ENCODE measurements at regions not wholly inside any gene's neighbourhood (a gene's known extent, or its start where the extent isn't known, plus 50 kb on each side); places are given as distances from the start of the nearest gene placed in this dataset.

DNA sequence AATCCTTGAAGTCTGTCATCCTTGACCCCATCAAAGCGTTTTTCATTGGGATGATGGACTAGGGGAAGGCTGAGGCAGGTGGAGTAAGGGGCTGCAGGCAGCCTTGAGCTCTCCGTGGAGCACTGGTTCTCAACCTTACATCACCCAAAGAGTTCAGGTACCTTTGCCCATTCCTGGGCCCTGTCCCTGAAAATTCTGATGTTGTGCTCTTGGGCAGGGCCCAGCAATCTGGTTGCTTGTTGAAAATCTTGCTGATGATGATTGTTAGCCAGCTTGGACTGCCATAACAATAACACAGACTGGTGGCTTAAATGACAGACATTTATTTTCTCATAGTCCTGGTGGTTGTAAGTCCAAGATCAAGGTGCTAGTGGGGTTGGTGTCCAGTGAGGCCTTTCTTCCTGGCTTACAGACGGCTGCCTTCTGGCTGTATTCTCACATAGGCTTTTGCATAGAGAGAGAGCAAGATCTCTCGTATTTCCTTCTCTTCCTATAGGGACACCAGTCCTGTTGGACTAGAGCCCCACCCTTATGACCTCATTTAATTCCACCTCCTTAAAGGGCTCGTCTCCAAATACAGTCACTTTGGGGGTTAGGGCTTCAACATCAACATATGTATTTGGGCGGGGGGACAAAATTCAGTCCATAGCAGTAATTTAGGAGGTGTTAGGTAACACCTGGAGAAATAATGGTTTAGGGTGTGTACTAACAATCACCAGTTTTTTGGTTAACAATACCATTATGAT is 104.9 kb downstream of the PLEKHG1 start:
- H3K9me3 ChIP-seq (ENCODE audit: control insufficient read depth in 2 of 2, insufficient read depth in 1 of 2, low read depth in 1 of 2, low read length in 1 of 2) = no peaks in the 10 kb centered on the region
- no peaks in the 10 kb centered on the region for H3K27me3 ChIP-seq (ENCODE audit: control insufficient read depth in 1 of 2, insufficient read depth in 2 of 2, low read length in 2 of 2)
- H3K36me3 ChIP-seq (ENCODE audit: control insufficient read depth in 2 of 2, insufficient read depth in 2 of 2, low read length in 1 of 2) = peaks cover 0 to 2% of the 10 kb centered on the region in 2 donors
- no peak overlapping the region for H3K4me3 ChIP-seq (ENCODE audit: low read depth in 1 of 2, low read length in 2 of 2)
- peak overlapping the region; percentile 40 to 69 for H3K27ac ChIP-seq (ENCODE audit: low read depth in 2 of 2, low read length in 1 of 2)
- WGBS, 2 donors = 78 to 79% methylated on average over 6 of the region's 6 CpGs
- H3K4me1 ChIP-seq (ENCODE audit: control insufficient read depth in 2 of 2, insufficient read depth in 2 of 2, low read length in 1 of 2) = peaks cover 0 to 4% of the 10 kb centered on the region in 2 donors

DNA sequence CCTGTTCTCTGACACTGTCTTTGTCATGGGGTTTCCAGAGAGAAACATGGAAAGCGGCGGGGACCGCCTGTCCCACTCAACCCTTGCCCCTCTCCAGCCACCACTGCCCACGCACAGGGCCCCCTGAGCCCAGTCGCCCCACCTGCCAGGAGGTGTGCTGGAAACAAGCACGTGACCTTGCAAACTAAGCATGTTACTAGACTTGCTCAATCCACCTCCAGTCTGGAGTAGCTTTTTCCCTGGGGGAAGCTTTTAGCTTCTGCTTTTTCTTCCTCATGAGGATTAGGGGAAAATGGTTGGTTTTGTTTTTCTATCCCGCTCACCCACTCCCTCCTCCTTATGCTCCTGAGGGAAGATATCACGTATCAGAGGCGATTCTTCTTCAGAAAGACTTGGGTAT is 105.7 kb downstream of the PLEKHG1 start:
- H3K27ac ChIP-seq (ENCODE audit: low read depth in 2 of 2, low read length in 1 of 2) = peak overlapping the region in 1 of 2 donors; percentile 22
- no peaks in the 10 kb centered on the region for H3K27me3 ChIP-seq (ENCODE audit: control insufficient read depth in 1 of 2, insufficient read depth in 2 of 2, low read length in 2 of 2)
- peaks cover 0 to 2% of the 10 kb centered on the region in 2 donors for H3K36me3 ChIP-seq (ENCODE audit: control insufficient read depth in 2 of 2, insufficient read depth in 2 of 2, low read length in 1 of 2)
- H3K9me3 ChIP-seq (ENCODE audit: control insufficient read depth in 2 of 2, insufficient read depth in 1 of 2, low read depth in 1 of 2, low read length in 1 of 2) = no peaks in the 10 kb centered on the region
- H3K4me3 ChIP-seq (ENCODE audit: low read depth in 1 of 2, low read length in 2 of 2) = no peak overlapping the region
- 79 to 80% methylated on average over 9 of the region's 9 CpGs for WGBS, 2 donors
- H3K4me1 ChIP-seq (ENCODE audit: control insufficient read depth in 2 of 2, insufficient read depth in 2 of 2, low read length in 1 of 2) = peaks cover 0 to 6% of the 10 kb centered on the region in 2 donors

DNA sequence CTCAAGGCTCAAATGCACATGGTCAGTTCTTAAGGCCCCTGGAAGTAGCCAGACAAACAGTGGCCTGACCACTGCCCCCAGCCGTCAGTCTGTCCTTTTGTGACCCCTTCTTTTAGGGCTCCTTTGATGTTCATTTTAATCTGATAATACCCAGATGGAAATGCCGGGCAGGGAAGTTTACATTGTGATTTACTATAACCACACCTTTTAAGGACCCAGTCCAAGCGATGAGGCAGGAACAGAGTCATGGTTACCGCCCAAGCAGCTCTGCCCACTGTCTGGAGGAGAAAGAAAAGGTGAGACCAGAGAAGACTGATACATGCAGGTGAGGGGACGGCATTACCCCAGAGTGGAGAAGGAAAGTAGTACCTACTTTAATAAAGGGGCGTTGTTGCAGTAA is 110.6 kb downstream of the PLEKHG1 start:
- H3K4me3 ChIP-seq (ENCODE audit: low read depth in 1 of 2, low read length in 2 of 2) = no peak overlapping the region
- H3K36me3 ChIP-seq (ENCODE audit: control insufficient read depth in 2 of 2, insufficient read depth in 2 of 2, low read length in 1 of 2) = no peaks in the 10 kb centered on the region
- peaks cover 5 to 12% of the 10 kb centered on the region in 2 donors for H3K4me1 ChIP-seq (ENCODE audit: control insufficient read depth in 2 of 2, insufficient read depth in 2 of 2, low read length in 1 of 2)
- no peaks in the 10 kb centered on the region for H3K27me3 ChIP-seq (ENCODE audit: control insufficient read depth in 1 of 2, insufficient read depth in 2 of 2, low read length in 2 of 2)
- H3K9me3 ChIP-seq (ENCODE audit: control insufficient read depth in 2 of 2, insufficient read depth in 1 of 2, low read depth in 1 of 2, low read length in 1 of 2) = no peaks in the 10 kb centered on the region
- peak overlapping the region; percentile 9 to 61 for H3K27ac ChIP-seq (ENCODE audit: low read depth in 2 of 2, low read length in 1 of 2)
- WGBS, 2 donors = 57 to 63% methylated on average over 6 of the region's 6 CpGs

DNA sequence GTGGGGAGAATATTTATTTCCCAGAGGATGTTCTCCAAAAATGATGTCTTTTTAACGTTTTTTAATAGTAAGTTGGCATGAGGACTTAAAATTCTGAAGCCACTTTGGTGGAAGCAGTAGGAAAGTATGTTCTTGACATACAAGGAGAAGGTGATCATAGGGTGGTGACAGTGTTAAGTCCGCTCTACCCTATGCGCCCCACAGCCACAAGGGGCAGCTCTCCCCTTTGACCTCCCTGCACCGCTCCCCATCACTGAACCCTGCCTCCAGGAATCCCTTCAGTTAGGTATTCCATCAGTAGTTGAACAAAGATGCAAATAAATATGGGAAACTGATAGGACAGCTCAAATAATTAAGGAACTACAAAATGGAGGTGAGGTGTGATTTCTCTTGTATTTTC is 111.4 kb downstream of the PLEKHG1 start:
- peaks cover 5 to 12% of the 10 kb centered on the region in 2 donors for H3K4me1 ChIP-seq (ENCODE audit: control insufficient read depth in 2 of 2, insufficient read depth in 2 of 2, low read length in 1 of 2)
- H3K27me3 ChIP-seq (ENCODE audit: control insufficient read depth in 1 of 2, insufficient read depth in 2 of 2, low read length in 2 of 2) = no peaks in the 10 kb centered on the region
- WGBS, 2 donors = 84 to 86% methylated on average over 4 of the region's 4 CpGs
- H3K27ac ChIP-seq (ENCODE audit: low read depth in 2 of 2, low read length in 1 of 2) = peak overlapping the region in 1 of 2 donors; percentile 62
- no peaks in the 10 kb centered on the region for H3K9me3 ChIP-seq (ENCODE audit: control insufficient read depth in 2 of 2, insufficient read depth in 1 of 2, low read depth in 1 of 2, low read length in 1 of 2)
- no peaks in the 10 kb centered on the region for H3K36me3 ChIP-seq (ENCODE audit: control insufficient read depth in 2 of 2, insufficient read depth in 2 of 2, low read length in 1 of 2)
- no peak overlapping the region for H3K4me3 ChIP-seq (ENCODE audit: low read depth in 1 of 2, low read length in 2 of 2)

DNA sequence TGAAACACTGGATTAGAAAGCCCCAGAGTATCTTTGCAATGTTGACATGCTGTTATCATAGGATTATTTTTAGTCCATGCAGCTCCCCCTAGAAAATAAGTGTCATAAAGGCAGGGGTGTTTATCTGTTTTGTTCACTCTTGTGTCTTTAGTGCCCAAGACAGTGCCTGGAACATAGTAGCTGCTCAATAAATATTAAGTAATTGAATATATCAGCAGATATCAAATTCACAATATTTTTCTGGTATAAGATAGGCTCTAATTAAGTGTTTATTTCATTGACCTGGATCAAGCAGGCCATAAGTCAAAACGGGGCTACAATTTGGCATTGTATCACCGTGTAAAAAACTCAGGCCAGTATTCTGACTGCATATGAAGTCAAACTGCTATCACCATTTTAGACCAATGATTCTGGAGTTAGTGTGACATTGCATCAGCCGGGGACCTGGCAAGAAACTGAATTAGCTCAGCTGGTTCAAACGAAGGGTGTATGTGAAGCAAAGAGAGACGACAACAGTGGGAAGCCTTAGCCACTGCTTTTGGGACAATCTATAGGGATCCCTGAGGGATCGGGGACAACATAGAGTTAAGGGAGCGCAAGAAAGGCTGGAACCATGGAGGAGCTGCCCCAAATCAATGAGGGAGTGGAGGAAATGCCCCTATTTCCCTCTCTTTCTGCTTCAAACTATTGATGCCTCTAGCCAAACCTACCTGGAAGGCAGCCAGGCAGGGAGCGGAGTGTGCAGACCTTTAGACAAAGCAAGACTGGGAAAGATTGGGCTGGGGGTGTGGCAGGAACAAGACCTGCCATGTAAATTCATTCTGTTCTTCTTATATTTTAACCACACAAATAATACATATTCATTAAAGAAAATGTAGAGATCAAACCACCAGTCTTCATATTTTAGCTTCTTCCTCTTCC is 112.2 kb downstream of the PLEKHG1 start:
- no peak overlapping the region for H3K4me3 ChIP-seq (ENCODE audit: low read depth in 1 of 2, low read length in 2 of 2)
- H3K27me3 ChIP-seq (ENCODE audit: control insufficient read depth in 1 of 2, insufficient read depth in 2 of 2, low read length in 2 of 2) = no peaks in the 10 kb centered on the region
- no peaks in the 10 kb centered on the region for H3K9me3 ChIP-seq (ENCODE audit: control insufficient read depth in 2 of 2, insufficient read depth in 1 of 2, low read depth in 1 of 2, low read length in 1 of 2)
- 49 to 55% methylated on average over 8 of the region's 8 CpGs for WGBS, 2 donors
- peaks cover 0 to 3% of the 10 kb centered on the region in 2 donors for H3K36me3 ChIP-seq (ENCODE audit: control insufficient read depth in 2 of 2, insufficient read depth in 2 of 2, low read length in 1 of 2)
- peaks cover 5 to 12% of the 10 kb centered on the region in 2 donors for H3K4me1 ChIP-seq (ENCODE audit: control insufficient read depth in 2 of 2, insufficient read depth in 2 of 2, low read length in 1 of 2)
- peak overlapping the region; percentile 71 to 91 for H3K27ac ChIP-seq (ENCODE audit: low read depth in 2 of 2, low read length in 1 of 2)

DNA sequence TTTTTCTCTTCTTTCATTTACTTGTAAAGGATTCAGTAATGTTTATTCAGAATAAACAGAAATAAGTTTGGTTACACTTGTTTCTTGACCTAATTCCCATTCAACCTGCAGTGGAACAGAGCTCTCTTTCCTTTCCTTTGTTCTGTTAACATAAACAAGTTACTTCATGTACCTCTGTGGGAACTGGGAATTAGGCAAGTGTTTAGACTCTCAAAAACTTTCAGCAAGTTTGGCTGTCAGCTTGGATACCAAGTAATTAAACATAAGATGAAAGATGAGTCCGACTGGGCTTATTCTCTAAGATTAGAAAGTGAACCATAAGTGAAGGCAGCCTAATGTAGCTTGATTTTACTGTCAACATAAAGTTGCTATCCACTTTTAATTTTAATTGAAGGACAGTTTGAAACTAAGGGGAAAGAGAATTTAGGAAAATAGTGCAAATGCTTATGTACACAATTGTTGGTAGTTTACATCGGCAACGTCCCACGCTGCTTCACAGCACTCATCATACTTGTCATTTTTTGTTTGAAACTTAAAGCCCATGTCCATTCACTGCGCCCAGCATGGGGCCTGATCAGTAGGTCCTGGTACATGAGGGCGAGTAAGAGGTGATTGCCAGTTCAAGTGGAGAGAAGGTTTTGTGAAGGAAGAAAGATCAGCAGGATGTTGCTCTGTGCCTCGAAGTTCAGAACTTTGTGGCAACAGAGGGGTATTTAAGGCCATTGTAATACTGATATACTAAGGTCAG is 113.0 kb downstream of the PLEKHG1 start:
- Histone ChIP-seq H3K36me3 (ENCODE audit: control insufficient read depth in 2 of 2, insufficient read depth in 2 of 2, low read length in 1 of 2) (peaks cover 0 to 3% of the 10 kb centered on the region in 2 donors), H3K27ac (ENCODE audit: low read depth in 2 of 2, low read length in 1 of 2) (peak overlapping the region; percentile 47 to 81), H3K4me1 (ENCODE audit: control insufficient read depth in 2 of 2, insufficient read depth in 2 of 2, low read length in 1 of 2) (peaks cover 5 to 15% of the 10 kb centered on the region in 2 donors), H3K9me3 (ENCODE audit: control insufficient read depth in 2 of 2, insufficient read depth in 1 of 2, low read depth in 1 of 2, low read length in 1 of 2) (no peaks in the 10 kb centered on the region), H3K27me3 (ENCODE audit: control insufficient read depth in 1 of 2, insufficient read depth in 2 of 2, low read length in 2 of 2) (no peaks in the 10 kb centered on the region), H3K4me3 (ENCODE audit: low read depth in 1 of 2, low read length in 2 of 2) (no peak overlapping the region)
- 56 to 66% methylated on average over 7 of the region's 7 CpGs for WGBS, 2 donors

DNA sequence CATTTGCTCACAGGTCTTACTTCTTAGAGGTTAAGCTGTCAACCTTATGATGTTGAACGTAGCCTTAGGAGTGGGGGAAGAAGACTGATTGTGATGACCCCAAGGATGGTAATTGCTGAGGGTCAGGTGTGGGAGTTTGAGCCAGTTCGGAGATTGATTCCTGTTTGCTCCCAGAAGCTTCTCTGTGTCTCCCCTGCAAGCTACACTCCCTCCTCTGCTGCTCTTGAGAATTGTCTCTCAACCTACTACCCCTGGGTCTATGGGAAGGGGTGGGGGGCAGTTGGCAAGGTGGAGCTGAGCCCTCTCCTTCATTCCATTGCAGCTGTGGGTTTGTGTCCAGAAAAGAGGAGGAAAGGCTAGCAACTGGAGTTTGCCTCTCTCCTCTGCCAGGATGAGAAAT is 113.8 kb downstream of the PLEKHG1 start:
- WGBS, 2 donors = 91 to 93% methylated on average over 2 of the region's 2 CpGs
- Histone ChIP-seq H3K4me3 (ENCODE audit: low read depth in 1 of 2, low read length in 2 of 2) (no peak overlapping the region), H3K27me3 (ENCODE audit: control insufficient read depth in 1 of 2, insufficient read depth in 2 of 2, low read length in 2 of 2) (no peaks in the 10 kb centered on the region), H3K36me3 (ENCODE audit: control insufficient read depth in 2 of 2, insufficient read depth in 2 of 2, low read length in 1 of 2) (peaks cover 0 to 3% of the 10 kb centered on the region in 2 donors), H3K27ac (ENCODE audit: low read depth in 2 of 2, low read length in 1 of 2) (no peak overlapping the region), H3K4me1 (ENCODE audit: control insufficient read depth in 2 of 2, insufficient read depth in 2 of 2, low read length in 1 of 2) (peaks cover 5 to 15% of the 10 kb centered on the region in 2 donors), H3K9me3 (ENCODE audit: control insufficient read depth in 2 of 2, insufficient read depth in 1 of 2, low read depth in 1 of 2, low read length in 1 of 2) (no peaks in the 10 kb centered on the region)

DNA sequence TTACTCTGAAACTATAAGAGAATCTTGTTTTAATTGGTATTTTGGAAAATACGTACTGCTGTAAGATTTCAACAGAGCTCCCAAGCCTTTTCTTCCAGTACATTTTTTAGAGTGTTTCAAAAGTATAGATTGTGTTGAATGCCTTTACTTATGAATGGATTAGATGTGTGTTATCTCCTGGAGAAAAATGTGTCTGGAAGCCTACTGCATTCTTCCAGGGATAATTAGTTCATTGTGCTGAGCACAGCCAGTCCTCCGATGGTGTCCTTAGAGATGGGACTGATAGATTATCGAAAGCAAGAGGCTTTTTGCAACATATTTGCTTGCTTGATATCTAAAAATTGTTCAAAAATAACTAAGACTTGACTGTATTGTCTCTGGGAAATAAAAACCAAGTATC is 114.2 kb downstream of the PLEKHG1 start:
- Histone ChIP-seq H3K4me3 (ENCODE audit: low read depth in 1 of 2, low read length in 2 of 2) (no peak overlapping the region), H3K27ac (ENCODE audit: low read depth in 2 of 2, low read length in 1 of 2) (no peak overlapping the region), H3K27me3 (ENCODE audit: control insufficient read depth in 1 of 2, insufficient read depth in 2 of 2, low read length in 2 of 2) (no peaks in the 10 kb centered on the region), H3K36me3 (ENCODE audit: control insufficient read depth in 2 of 2, insufficient read depth in 2 of 2, low read length in 1 of 2) (peaks cover 0 to 3% of the 10 kb centered on the region in 2 donors), H3K4me1 (ENCODE audit: control insufficient read depth in 2 of 2, insufficient read depth in 2 of 2, low read length in 1 of 2) (peaks cover 5 to 15% of the 10 kb centered on the region in 2 donors), H3K9me3 (ENCODE audit: control insufficient read depth in 2 of 2, insufficient read depth in 1 of 2, low read depth in 1 of 2, low read length in 1 of 2) (no peaks in the 10 kb centered on the region)
- WGBS, 2 donors = 81 to 89% methylated on average over 3 of the region's 3 CpGs

DNA sequence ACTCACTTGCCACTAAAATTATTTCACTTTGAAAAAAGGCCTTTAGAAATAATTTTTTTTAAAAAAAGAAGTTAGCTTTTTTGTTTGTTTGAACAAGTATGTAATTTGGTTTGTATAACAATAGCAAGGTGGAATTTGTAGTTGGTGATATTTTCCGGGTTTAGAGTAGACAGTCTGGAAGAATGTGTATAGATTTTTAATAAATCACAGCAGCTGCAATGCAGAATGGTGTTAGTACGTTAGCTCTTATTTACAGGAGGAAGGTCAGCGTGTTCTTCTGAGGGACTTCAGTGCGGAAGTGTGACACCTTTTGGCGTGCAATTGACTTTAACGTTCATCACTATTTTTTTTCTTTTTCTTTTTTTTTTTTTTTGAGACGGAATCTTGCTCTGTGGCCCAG is 115.4 kb downstream of the PLEKHG1 start:
- 87 to 94% methylated on average over 6 to 7 of the region's 7 CpGs for WGBS, 2 donors
- Histone ChIP-seq H3K27me3 (ENCODE audit: control insufficient read depth in 1 of 2, insufficient read depth in 2 of 2, low read length in 2 of 2) (no peaks in the 10 kb centered on the region), H3K4me1 (ENCODE audit: control insufficient read depth in 2 of 2, insufficient read depth in 2 of 2, low read length in 1 of 2) (peaks cover 5 to 14% of the 10 kb centered on the region in 2 donors), H3K9me3 (ENCODE audit: control insufficient read depth in 2 of 2, insufficient read depth in 1 of 2, low read depth in 1 of 2, low read length in 1 of 2) (no peaks in the 10 kb centered on the region), H3K36me3 (ENCODE audit: control insufficient read depth in 2 of 2, insufficient read depth in 2 of 2, low read length in 1 of 2) (peaks cover 0 to 3% of the 10 kb centered on the region in 2 donors), H3K4me3 (ENCODE audit: low read depth in 1 of 2, low read length in 2 of 2) (no peak overlapping the region), H3K27ac (ENCODE audit: low read depth in 2 of 2, low read length in 1 of 2) (no peak overlapping the region)
